ENCODE measurements at regions not wholly inside any gene's neighbourhood (a gene's known extent, or its start where the extent isn't known, plus 50 kb on each side); places are given as distances from the start of the nearest gene placed in this dataset.

DNA sequence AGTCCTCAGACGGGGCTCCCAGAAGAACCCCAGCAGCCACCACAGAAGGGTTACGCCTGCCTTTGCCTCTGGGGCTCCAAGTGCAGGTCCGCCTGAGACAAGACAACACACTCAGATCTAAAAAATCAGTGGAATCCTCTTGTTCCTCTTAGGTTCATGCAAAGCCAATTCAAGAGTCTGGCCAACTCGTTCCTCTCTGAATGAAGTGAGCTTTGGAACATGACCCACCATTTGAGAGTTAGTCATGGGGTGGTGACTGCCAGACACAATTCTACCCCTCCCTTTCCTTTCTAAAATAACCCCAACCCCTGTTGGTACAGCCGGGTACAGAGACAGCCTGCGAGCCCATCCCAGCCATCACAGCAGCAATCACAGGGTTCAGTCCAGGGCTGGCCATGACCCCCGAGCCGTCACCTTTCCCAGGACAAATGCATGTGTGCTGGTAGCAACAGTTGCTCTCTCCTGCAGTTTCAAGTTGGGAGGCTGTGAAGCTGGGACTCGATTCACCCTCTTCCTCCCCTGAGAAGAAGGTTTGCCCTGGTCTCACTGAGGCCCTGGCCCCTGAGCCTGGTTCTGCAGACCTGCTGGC lies 183.1 kb upstream of the SH3BP4 start:
- Mint-ChIP-seq H3K27ac (no peak overlapping the region), H3K9me3 (no peaks in the 10 kb centered on the region), H3K36me3 (no peaks in the 10 kb centered on the region)
- ATAC-seq, result no peak
- no peak for DNase-seq (ENCODE audit: low spot score in 2 of 2)

DNA sequence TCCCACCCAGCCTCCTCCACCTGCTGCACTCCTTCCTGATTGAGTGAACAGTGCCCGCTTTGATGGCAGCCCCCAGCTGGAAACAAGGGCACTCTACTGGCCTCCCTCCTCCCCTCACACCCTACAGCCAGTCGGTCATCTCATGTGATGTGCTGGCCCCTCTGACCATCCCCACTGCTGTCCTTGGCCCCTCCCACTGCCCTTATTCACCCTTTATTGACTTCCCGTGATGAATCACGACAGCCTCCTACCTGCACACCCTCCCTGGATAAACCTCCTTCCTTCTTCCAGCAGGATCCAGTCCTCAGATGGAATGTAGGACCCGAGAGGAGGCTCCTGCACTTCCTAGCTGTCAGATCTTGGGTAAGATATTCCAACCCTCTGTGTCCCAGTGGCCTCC lies 186.5 kb upstream of the SH3BP4 start:
- ATAC-seq (no peak), DNase-seq (ENCODE audit: low spot score in 2 of 2) (no peak)
- Mint-ChIP-seq H3K36me3 (no peaks in the 10 kb centered on the region), H3K27ac (no peak overlapping the region), H3K9me3 (peaks cover 0 to under 1% of the 10 kb centered on the region in 2 donors)

DNA sequence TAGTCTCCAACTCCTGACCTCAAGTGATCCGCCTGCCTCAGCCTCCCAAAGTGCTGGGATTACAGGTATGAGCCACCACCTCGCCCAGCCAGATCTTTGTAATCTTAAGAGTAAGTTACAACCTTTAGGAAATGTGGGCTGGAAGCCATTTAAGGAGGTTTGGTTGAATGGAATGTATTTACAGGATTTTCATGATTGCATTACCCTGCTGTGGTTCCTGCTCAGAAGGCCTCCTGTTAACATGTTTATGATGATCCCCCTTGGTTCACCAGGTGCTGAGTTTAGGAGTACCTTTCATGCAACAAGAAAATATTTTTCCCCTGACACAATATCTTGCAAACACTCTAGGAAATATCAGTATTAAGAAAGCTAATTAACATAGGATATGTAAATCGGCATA lies 187.4 kb upstream of the SH3BP4 start:
- Mint-ChIP-seq H3K9me3 (peaks cover 0 to 5% of the 10 kb centered on the region in 2 donors), H3K36me3 (no peaks in the 10 kb centered on the region), H3K27ac (no peak overlapping the region)
- DNase-seq (ENCODE audit: low spot score in 2 of 2), result no peak
- ATAC-seq, result no peak

DNA sequence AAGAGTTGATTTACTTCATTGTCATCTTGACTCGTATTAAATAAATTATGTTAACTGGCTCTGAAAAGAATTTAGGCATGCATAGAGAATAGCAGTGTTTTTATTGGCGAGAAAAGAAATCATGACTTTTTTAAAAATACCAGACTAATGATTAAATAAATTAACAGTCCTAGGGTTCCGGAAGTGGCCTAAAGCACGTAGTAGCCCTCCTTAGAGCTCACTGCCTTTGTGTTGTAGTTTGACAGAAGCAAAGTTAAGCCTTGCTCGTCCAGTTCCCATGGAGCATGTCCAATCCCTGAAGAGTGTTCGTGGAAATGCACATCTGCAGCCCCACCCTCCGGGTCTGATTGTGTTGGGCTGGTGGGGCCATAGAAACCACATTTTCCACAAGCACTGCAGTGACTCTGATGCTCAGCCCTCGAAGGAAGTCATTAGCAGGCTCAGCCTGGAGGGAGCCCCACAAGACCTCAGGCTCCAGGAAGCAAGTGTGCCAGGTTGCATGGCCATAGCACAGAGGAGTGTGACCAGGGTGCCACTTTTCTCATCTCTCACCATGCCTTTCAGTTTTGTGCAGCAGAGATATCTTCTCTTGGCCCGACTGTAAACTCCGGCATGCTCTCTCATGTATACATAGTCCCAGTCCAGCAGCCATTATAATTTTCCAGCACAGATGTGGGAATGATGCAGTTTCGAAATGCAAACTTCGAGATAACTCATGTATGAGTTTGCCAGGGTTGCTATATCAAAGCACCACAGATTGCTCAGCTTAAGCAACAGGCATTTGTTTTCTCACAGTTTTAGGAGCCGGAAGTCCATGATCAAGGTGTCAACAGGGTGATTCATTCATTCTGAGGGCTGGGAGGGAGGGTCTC lies 188.6 kb upstream of the SH3BP4 start:
- ATAC-seq (no peak), DNase-seq (ENCODE audit: low spot score in 2 of 2) (no peak)
- H3K9me3 Mint-ChIP-seq, result peaks cover 3 to 5% of the 10 kb centered on the region in 2 donors
- no peak overlapping the region for H3K27ac Mint-ChIP-seq
- H3K36me3 Mint-ChIP-seq, result no peaks in the 10 kb centered on the region

DNA sequence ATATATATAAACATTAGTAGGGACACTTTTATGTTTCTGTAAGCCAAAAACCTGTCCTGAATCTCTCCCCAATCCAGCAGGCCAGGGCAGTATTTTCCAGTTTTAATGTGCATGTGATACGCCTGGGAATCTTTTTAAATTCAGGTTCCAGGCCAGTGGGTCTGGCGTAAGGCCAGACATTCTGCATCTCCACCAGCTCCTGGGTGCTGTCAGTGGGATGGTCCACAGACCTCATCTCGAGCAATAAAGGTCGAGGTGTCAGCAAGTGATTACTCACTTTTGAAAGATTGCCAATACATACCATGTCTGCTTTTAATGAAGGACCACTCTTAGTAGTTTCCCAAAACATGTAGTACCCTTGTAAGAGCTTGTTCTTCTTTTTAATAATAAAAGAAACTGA lies 189.9 kb upstream of the SH3BP4 start:
- ATAC-seq (no peak), DNase-seq (ENCODE audit: low spot score in 2 of 2) (no peak)
- H3K9me3 Mint-ChIP-seq, result peaks cover 5% of the 10 kb centered on the region in 2 donors
- no peaks in the 10 kb centered on the region for H3K36me3 Mint-ChIP-seq
- no peak overlapping the region for H3K27ac Mint-ChIP-seq

DNA sequence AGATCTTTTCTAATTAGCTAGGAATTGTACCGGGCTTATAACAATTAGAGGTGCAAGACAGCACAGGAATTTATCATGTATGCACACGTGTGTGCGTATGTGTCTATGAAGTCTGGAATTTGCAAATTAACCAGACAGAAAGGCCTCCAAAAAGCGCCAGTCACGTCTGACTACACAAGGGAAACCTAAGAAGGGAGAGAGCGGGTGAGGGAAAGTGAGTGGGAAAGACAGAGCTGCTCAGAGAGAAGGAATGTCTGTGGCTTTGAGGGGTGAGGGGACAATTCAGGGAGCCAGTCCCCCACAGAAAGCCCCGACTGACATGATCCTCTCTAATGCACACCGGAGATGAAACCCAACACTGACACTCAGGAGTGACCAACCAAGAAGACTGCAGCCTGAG lies 197.7 kb upstream of the SH3BP4 start:
- ATAC-seq, result no peak

DNA sequence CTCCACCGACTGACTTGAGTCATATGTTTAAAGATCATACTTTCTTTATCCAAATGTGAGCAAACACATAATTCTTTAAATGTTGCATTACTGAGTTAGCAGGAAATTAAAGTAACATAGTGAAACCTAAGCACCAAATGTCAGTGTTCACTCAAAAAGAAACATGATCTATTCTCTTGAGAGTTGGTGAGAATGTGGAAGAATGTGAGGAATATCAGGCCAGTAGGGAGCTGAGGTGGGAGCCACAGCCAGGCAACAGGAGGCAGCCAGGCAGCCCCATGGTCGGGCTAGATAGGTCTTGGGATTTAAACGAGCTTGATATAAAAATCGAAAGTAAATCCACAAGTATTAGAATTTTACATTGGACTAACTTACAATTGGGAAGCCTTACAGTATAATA lies 198.1 kb upstream of the SH3BP4 start:
- H3K27ac Mint-ChIP-seq, result no peak overlapping the region
- ATAC-seq (no peak), DNase-seq (ENCODE audit: low spot score in 2 of 2) (no peak)
- no peaks in the 10 kb centered on the region for H3K36me3 Mint-ChIP-seq
- H3K9me3 Mint-ChIP-seq, result peaks cover 0 to 5% of the 10 kb centered on the region in 2 donors

More for the DNA sequence above, 197.7 kb upstream of the SH3BP4 start:
- no peak for DNase-seq (ENCODE audit: low spot score in 2 of 2)
- H3K36me3 Mint-ChIP-seq, result no peaks in the 10 kb centered on the region
- no peak overlapping the region for H3K27ac Mint-ChIP-seq
- H3K9me3 Mint-ChIP-seq, result peaks cover 0 to 5% of the 10 kb centered on the region in 2 donors

DNA sequence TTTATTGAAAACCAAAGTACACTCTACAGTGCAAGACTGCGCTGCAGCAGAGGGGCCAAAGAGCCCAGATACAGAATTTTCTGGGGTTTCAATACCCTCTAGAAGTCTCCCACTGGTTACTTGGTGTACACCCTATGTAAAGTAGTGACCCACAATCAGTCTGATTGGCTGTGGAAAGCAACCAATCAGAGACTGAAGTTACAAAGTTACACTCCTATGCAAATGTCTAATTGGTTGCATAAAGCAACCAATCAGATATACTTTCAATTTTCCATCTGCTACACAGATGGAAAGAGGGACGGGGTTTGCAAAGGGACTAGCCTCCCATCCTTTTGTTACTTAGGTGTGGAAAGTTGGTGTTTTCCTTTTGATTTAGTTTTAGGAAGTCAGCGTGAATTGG lies 198.9 kb upstream of the SH3BP4 start:
- Mint-ChIP-seq H3K36me3 (no peaks in the 10 kb centered on the region), H3K9me3 (no peaks in the 10 kb centered on the region), H3K27ac (no peak overlapping the region)
- no peak for DNase-seq (ENCODE audit: low spot score in 2 of 2)
- ATAC-seq, result no peak

DNA sequence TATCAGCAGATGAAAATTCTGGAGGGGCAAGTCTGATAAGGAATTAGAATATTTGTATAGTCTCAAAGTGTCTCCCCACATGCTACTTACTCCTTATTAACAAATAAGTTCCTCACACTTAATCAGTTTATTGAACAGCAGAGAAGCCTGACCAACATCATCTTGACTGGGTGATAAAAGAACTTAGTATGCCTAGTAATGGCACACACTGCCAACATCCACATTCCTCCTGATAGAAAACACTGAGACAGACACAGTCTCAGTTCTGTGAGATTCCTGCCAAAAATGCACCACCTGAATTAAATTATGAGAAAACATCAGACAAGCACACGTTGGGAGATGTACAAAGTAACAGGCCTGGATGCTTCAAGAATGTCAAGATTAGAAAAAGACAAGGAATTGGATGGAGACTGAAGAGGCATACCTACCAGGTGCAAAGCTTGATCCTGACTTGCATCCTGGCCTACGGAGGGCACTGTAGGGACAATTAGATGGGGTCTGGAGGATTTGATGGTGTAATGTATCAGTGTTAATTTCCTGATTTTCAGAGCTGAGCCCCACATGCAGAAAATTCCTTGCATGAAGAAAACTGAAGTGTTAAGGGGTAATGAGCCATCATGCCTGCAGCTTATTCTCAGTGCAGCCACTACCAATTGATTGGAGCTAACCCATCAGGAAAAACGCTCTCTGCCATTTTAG lies 200.4 kb upstream of the SH3BP4 start:
- no peak for DNase-seq (ENCODE audit: low spot score in 2 of 2)
- no peak overlapping the region for H3K27ac Mint-ChIP-seq
- no peak for ATAC-seq
- H3K9me3 Mint-ChIP-seq, result no peaks in the 10 kb centered on the region
- no peaks in the 10 kb centered on the region for H3K36me3 Mint-ChIP-seq

DNA sequence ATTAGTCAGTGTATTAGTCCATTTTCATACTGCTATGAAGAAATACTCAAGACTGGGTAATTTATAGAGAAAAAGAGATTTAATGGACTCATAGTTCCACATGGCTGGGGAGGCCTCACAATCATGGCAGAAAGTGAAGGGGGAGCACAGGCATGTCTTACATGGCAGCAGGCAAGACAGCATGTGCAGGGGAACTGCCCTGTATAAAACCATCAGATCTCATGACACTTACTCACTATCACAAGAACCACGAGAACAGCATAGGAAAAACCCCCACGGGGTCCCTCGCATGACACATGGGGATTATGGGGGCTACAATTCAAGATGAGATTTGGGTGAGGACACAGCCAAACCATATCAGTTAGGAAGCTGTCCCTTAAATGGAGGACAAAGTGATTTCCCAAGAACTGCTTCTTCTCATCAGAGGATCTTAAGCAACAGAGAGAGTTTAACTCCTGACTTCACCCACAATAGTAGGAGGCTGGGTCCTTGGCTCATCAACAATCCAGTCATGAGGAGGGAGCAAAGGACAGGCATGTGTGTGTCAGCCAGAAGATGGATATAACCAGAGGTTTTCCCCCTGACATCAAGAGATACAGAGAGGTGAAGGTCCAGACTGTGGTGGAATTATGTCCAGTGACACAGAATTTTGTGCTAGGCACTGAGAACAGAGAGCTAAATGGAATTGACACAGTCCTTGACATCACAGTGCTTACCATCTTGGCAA lies 203.8 kb upstream of the SH3BP4 start:
- H3K9me3 Mint-ChIP-seq, result peaks cover 0 to 4% of the 10 kb centered on the region in 2 donors
- ATAC-seq (no peak), DNase-seq (ENCODE audit: low spot score in 2 of 2) (no peak)

DNA sequence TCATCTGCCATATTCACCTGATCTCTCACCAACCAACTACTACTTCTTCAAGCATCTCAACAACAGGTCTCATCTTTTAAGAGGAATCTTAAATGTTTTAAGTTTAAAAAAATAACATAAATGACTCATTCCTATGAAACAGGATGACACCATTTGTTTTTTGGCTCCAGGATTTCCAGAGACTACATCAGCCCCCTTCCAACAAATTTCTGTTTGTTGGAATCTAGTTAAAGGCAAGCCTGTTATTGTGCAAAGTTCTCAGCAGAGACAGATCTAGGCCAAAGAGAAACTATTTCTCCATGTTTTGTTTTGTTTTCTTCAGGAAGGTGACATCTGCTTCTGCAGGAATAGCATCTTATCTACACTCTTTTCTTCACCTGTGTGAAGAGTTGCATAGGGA lies 204.8 kb upstream of the SH3BP4 start:
- H3K27ac Mint-ChIP-seq, result no peak overlapping the region
- ATAC-seq (no peak), DNase-seq (ENCODE audit: low spot score in 2 of 2) (no peak)
- peaks cover 0 to 5% of the 10 kb centered on the region in 2 donors for H3K9me3 Mint-ChIP-seq
- no peaks in the 10 kb centered on the region for H3K36me3 Mint-ChIP-seq

More for the DNA sequence above, 203.8 kb upstream of the SH3BP4 start:
- Mint-ChIP-seq H3K27ac (no peak overlapping the region), H3K36me3 (no peaks in the 10 kb centered on the region)

DNA sequence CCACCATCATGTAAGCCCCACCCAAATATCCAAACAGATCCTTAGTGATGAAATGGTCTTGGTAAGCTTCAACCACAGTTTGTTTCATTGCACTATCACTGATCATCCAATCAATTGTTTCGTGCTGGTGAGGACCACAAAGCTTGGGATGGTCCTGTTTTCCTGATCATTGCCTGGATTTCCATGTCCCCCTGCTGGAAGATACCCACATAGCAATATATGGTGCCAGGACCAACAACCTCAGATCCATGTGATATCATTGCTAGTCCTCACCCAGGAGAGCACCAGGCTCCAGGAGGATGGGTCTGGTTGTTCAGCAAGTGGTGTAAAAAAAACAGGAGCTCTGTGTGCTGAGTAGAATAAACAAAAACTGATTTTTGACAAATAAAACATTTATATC lies 206.5 kb upstream of the SH3BP4 start:
- ATAC-seq (no peak), DNase-seq (ENCODE audit: low spot score in 2 of 2) (no peak)
- Mint-ChIP-seq H3K27ac (no peak overlapping the region), H3K9me3 (peaks cover 0 to 17% of the 10 kb centered on the region in 2 donors), H3K36me3 (no peaks in the 10 kb centered on the region)

DNA sequence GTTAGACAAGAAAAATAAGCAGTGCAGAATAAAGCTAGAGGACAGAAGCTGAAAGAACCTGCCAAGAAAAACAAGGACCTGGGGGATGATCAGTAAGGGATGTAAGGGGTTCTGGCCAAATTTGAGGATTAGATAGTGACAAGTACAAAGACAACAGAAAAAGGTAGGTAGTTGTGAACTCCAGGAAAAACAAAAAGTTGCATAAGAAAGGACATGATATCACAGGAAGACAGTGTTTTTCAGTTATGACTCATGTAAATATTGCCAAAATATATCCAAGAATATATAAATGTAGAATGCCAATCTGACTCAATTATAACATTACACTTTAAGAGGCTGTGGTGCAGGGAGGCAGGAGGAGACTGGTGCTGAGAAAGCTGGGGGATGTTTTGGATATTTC lies 209.8 kb upstream of the SH3BP4 start:
- Mint-ChIP-seq H3K36me3 (no peaks in the 10 kb centered on the region), H3K9me3 (peaks cover 0 to 17% of the 10 kb centered on the region in 2 donors), H3K27ac (no peak overlapping the region)
- no peak for ATAC-seq
- no peak for DNase-seq (ENCODE audit: low spot score in 2 of 2)

DNA sequence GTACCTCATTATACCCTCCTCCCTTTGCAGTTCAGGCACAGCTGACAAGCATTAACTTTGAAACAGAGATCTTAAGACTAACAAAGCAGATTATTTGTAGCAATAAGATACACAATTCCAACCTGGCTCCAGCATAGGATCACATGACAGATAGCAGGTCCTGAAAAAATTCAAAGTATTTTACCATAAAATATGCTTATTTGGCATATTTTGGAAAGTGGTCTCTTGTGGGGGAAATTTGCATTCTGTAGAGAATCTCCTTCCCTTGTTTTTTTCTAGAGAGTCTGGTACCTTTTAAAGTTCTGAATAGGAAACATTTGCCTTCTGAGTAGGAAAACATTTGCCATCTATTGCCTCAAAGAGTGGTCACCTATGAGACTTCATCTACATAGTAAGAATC lies 212.8 kb upstream of the SH3BP4 start:
- ATAC-seq, result no peak
- peaks cover 8 to 18% of the 10 kb centered on the region in 2 donors for H3K9me3 Mint-ChIP-seq
- H3K27ac Mint-ChIP-seq, result no peak overlapping the region
- DNase-seq (ENCODE audit: low spot score in 2 of 2), result no peak
- peaks cover 0 to 10% of the 10 kb centered on the region in 2 donors for H3K36me3 Mint-ChIP-seq

DNA sequence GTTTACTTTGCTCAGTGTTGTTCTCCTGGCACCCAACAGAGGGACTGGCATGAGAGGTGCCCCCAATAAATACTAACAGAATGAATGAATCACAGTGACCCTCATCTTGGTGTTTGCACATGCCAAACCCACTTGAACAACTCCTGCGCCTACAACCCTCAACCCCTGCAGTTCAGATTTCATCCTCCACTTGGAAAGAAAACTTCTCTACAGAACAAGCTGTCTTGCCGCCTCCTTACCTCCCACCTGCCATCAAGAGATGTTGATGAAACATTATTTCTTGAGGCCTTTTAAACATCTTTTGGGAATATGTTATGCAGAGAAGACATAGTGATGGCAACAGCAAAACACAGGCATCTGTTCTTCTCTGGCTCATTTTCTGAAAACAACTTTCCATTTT lies 216.0 kb upstream of the SH3BP4 start:
- H3K36me3 Mint-ChIP-seq, result peaks cover 0 to 10% of the 10 kb centered on the region in 2 donors
- no peak overlapping the region for H3K27ac Mint-ChIP-seq
- DNase-seq (ENCODE audit: low spot score in 2 of 2) (no peak), ATAC-seq (no peak)
- peaks cover 6 to 9% of the 10 kb centered on the region in 2 donors for H3K9me3 Mint-ChIP-seq

DNA sequence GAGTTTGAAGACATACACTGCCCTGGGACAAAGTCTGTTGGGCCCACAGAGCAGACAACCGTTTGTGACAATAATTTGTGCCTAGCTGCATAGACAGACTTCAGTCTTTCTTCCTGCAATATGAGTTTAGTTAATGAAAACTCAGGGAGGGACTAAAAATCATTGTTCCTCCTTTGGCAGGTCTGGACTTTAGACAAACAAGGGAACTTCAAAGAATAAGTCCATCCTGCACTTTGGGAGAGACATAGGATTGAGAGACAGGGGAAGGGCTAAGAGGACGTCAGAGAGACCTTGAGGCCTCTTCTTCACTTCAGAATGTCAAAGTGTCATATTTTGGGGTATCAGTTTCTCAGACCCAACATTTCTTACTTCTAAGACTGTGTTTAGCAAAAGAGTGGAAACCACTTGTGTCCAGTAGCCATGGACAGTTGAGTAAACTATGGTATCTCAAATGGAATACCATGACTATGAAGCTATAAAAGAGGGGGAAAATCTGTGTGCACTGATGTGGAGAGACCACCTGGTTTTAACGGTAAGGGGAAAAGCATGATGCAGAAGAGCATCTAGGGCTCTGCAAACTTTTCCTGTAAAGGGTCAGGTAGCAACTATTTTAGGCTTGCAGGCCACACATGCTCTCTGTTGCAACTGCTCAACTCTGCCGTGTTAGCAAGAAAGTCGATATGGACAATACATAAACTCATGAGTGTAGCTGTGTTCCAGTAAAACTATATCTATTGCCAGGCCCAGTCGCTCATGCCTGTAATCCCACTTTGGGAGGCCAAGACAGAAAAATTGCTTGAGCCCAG lies 217.8 kb upstream of the SH3BP4 start:
- H3K36me3 Mint-ChIP-seq, result peaks cover 0 to 10% of the 10 kb centered on the region in 2 donors
- H3K9me3 Mint-ChIP-seq, result peaks cover 6 to 9% of the 10 kb centered on the region in 2 donors

More for the DNA sequence above, 217.8 kb upstream of the SH3BP4 start:
- H3K27ac Mint-ChIP-seq, result no peak overlapping the region
- DNase-seq (ENCODE audit: low spot score in 2 of 2), result no peak
- no peak for ATAC-seq

All from activated naive CD4-positive, alpha-beta T cell treated with anti-CD3 and anti-CD28 coated beads, Interleukin-2, amount 50 U/mL, for 72 hours (primary cell).